GM18498 (cell line): ENCODE measurements at regions not wholly inside any gene's neighbourhood (a gene's known extent, or its start where the extent isn't known, plus 50 kb on each side); places are given as distances from the start of the nearest gene placed in this dataset.

Experiments
- ATAC-seq: cut with Tn5 transposase; IDR thresholded peaks from one replicate; pipeline ENCODE4 v1.9.1; 2021; ENCODE audit warnings: mild to moderate bottlenecking, moderate library complexity; ENCODE audit not compliant: unreplicated experiment

- ATAC-seq = no peak
These were observed 284.5 kb downstream of the KCNRG start for GRCh38 chr13:50299546-50300249.

GRCh38 chr13:50303963-50304721 is 288.9 kb downstream of the KCNRG start:
- ATAC-seq = no peak

- ATAC-seq = no peak
These were observed 290.9 kb downstream of the KCNRG start for GRCh38 chr13:50306156-50306555.

GRCh38 chr13:50309318-50309717 is 294.1 kb downstream of the KCNRG start:
- no peak for ATAC-seq

- ATAC-seq = no peak
These were observed 294.8 kb downstream of the KCNRG start for GRCh38 chr13:50309882-50310594.

- ATAC-seq = no peak
These were observed 295.5 kb downstream of the KCNRG start for GRCh38 chr13:50310734-50311133.

- no peak for ATAC-seq
These were observed 303.6 kb downstream of the KCNRG start for GRCh38 chr13:50318887-50319286.

- no peak for ATAC-seq
These were observed 304.5 kb downstream of the KCNRG start for GRCh38 chr13:50319635-50320255.

GRCh38 chr13:50320271-50320862 is 305.1 kb downstream of the KCNRG start:
- ATAC-seq = no peak

- no peak for ATAC-seq
These were observed 306.8 kb downstream of the KCNRG start for GRCh38 chr13:50322006-50322405.

- ATAC-seq = no peak
These were observed 308.3 kb downstream of the KCNRG start for GRCh38 chr13:50323440-50324065.

GRCh38 chr13:50326271-50326670 is 311.0 kb downstream of the KCNRG start:
- ATAC-seq = no peak

GRCh38 chr13:50326811-50327210 is 311.6 kb downstream of the KCNRG start:
- no peak for ATAC-seq

- ATAC-seq = no peak
These were observed 319.0 kb downstream of the KCNRG start for GRCh38 chr13:50334115-50334778.

- ATAC-seq = no peak
These were observed 319.7 kb downstream of the KCNRG start for GRCh38 chr13:50334944-50335343.

GRCh38 chr13:50339271-50339670 is 324.0 kb downstream of the KCNRG start:
- ATAC-seq = no peak

GRCh38 chr13:50340146-50340545 is 324.9 kb downstream of the KCNRG start:
- ATAC-seq = no peak

GRCh38 chr13:50340551-50341287 is 325.5 kb downstream of the KCNRG start:
- ATAC-seq = no peak

- no peak for ATAC-seq
These were observed 326.3 kb downstream of the KCNRG start for GRCh38 chr13:50341526-50341925.
